H9 (cell line): ENCODE measurements at regions not wholly inside any gene's neighbourhood (a gene's known extent, or its start where the extent isn't known, plus 50 kb on each side); places are given as distances from the start of the nearest gene placed in this dataset.

Experiments used
- DNase-seq: peaks from one replicate; pipeline ENCODE4 v3.0.0-alpha.2; 2017
- H2AFZ ChIP-seq: one replicate; pipeline ENCODE4 v1.6.1; 2013; ENCODE audit warnings: mild to moderate bottlenecking, low read length, control low read depth, moderate library complexity
- H2AK5ac ChIP-seq: 2 replicates; pipeline ENCODE4 v1.6.1; 2013; ENCODE audit warnings: low read length, control low read depth, mixed read lengths; ENCODE audit not compliant: insufficient read length
- H2BK120ac ChIP-seq: one replicate; pipeline ENCODE4 v1.6.1; 2013; ENCODE audit warnings: low read depth, mild to moderate bottlenecking, low read length, control low read depth, inconsistent platforms; ENCODE audit not compliant: poor library complexity, severe bottlenecking
- H2BK12ac ChIP-seq: 2 replicates; pipeline ENCODE4 v1.6.1; 2013; ENCODE audit warnings: low read length, control low read depth, mixed read lengths, low read depth; ENCODE audit not compliant: insufficient read length
- H2BK15ac ChIP-seq: 2 replicates; pipeline ENCODE4 v1.6.1; 2013; ENCODE audit warnings: low read depth, low read length, control low read depth
- H2BK20ac ChIP-seq: one replicate; pipeline ENCODE4 v1.6.1; 2013; ENCODE audit warnings: low read depth, mild to moderate bottlenecking, low read length, control low read depth, inconsistent platforms; ENCODE audit not compliant: poor library complexity, severe bottlenecking
- H2BK5ac ChIP-seq: 2 replicates; pipeline ENCODE4 v1.6.1; 2013; ENCODE audit warnings: low read length, control low read depth, mixed read lengths; ENCODE audit not compliant: insufficient read length
- H3K14ac ChIP-seq: 2 replicates; pipeline ENCODE4 v1.6.1; 2013; ENCODE audit warnings: low read length, control low read depth; ENCODE audit not compliant: insufficient read depth
- H3K18ac ChIP-seq: 2 replicates; pipeline ENCODE4 v1.6.1; 2013; ENCODE audit warnings: low read depth, mild to moderate bottlenecking, mixed read lengths, low read length, control low read depth; ENCODE audit not compliant: insufficient read length
- H3K23ac ChIP-seq: 2 replicates; pipeline ENCODE4 v1.6.1; 2013; ENCODE audit warnings: low read length, control low read depth, mixed read lengths, low read depth; ENCODE audit not compliant: insufficient read length
- H3K23me2 ChIP-seq: 2 replicates; pipeline ENCODE4 v1.6.1; 2013; ENCODE audit warnings: low read depth, mild to moderate bottlenecking, mixed read lengths, low read length, control low read depth; ENCODE audit not compliant: insufficient read length, poor library complexity, severe bottlenecking
- H3K27ac ChIP-seq: 2 replicates; pipeline ENCODE4 v1.5.1; 2013; ENCODE audit warnings: low read length, control low read depth, mixed read lengths, low read depth; ENCODE audit not compliant: insufficient read length
- H3K27me3 ChIP-seq: 2 replicates; pipeline ENCODE4 v1.6.1; 2013; ENCODE audit warnings: low read length, control low read depth, inconsistent platforms; ENCODE audit not compliant: insufficient read depth
- H3K4ac ChIP-seq: 2 replicates; pipeline ENCODE4 v1.6.1; 2013; ENCODE audit warnings: low read depth, mild to moderate bottlenecking, control low read depth, inconsistent platforms, low read length, moderate library complexity
- H3K4me1 ChIP-seq: 2 replicates; pipeline ENCODE4 v1.6.1; 2013; ENCODE audit warnings: low read length, control low read depth, inconsistent platforms; ENCODE audit not compliant: insufficient read depth
- H3K4me2 ChIP-seq: 2 replicates; pipeline ENCODE4 v1.6.1; 2013; ENCODE audit warnings: low read length, control low read depth, mixed read lengths; ENCODE audit not compliant: insufficient read length, insufficient read depth
- H3K56ac ChIP-seq: 2 replicates; pipeline ENCODE4 v1.6.1; 2013; ENCODE audit warnings: low read depth, mild to moderate bottlenecking, mixed read lengths, low read length, control low read depth; ENCODE audit not compliant: insufficient read length
- H3K79me1 ChIP-seq: 2 replicates; pipeline ENCODE4 v1.6.1; 2013; ENCODE audit warnings: low read depth, mild to moderate bottlenecking, moderate library complexity, low read length, control low read depth, inconsistent platforms; ENCODE audit not compliant: insufficient read depth, poor library complexity, severe bottlenecking
- H3K79me2 ChIP-seq: 2 replicates; pipeline ENCODE4 v1.6.1; 2013; ENCODE audit warnings: low read length, control low read depth, inconsistent platforms; ENCODE audit not compliant: insufficient read depth
- H3K9ac ChIP-seq: 2 replicates; pipeline ENCODE4 v1.6.1; 2013; ENCODE audit warnings: low read length, control low read depth, mixed read lengths; ENCODE audit not compliant: insufficient read length; ENCODE audit errors: extremely low read depth
- H3K9me3 ChIP-seq: one replicate; pipeline ENCODE4 v1.6.1; 2013; ENCODE audit warnings: low read depth, low read length, inconsistent platforms; ENCODE audit not compliant: control insufficient read depth
- H3T11ph ChIP-seq: one replicate; pipeline ENCODE4 v1.6.1; 2013; ENCODE audit warnings: mild to moderate bottlenecking, low read length, control low read depth, inconsistent platforms
- H4K20me1 ChIP-seq: one replicate; pipeline ENCODE4 v1.6.1; 2013; ENCODE audit not compliant: control insufficient read depth, insufficient read length, insufficient read depth
- H4K5ac ChIP-seq: 2 replicates; pipeline ENCODE4 v1.6.1; 2013; ENCODE audit warnings: low read depth, mild to moderate bottlenecking, mixed read lengths, low read length, control low read depth; ENCODE audit not compliant: insufficient read length
- H4K8ac ChIP-seq: replicated peaks from 2 replicates; pipeline ENCODE4 v1.6.1; 2013; ENCODE audit warnings: low read length, control low read depth, mixed read lengths, low read depth; ENCODE audit not compliant: insufficient read length
- H4K91ac ChIP-seq: 2 replicates; pipeline ENCODE4 v1.6.1; 2013; ENCODE audit warnings: low read depth, mild to moderate bottlenecking, moderate library complexity, mixed read lengths, low read length, control low read depth; ENCODE audit not compliant: insufficient read length
- H3K27ac Mint-ChIP-seq, 3 experiments: 2 replicates in 2 of 3; 3 replicates in 1 of 3; pipeline ENCODE4 v1.8.0; 2020 to 2021; ENCODE audit warnings: mixed read lengths in 3 of 3, mild to moderate bottlenecking in 1 of 3, moderate library complexity in 1 of 3
- H3K27me3 Mint-ChIP-seq: 2 replicates; pipeline ENCODE4 v1.8.0; 2021; ENCODE audit warnings: low read depth, mild to moderate bottlenecking, moderate library complexity, mixed read lengths
- H3K36me3 Mint-ChIP-seq, 3 experiments: 2 replicates in 2 of 3; 3 replicates in 1 of 3; pipeline ENCODE4 v1.8.0; 2020 to 2021; ENCODE audit warnings: low read depth in 3 of 3, mixed read lengths in 3 of 3; ENCODE audit not compliant: insufficient read depth in 1 of 3
- H3K4me1 Mint-ChIP-seq, 2 experiments: 2 replicates each; pipeline ENCODE4 v1.8.0; 2020; ENCODE audit warnings: mixed read lengths in 2 of 2
- H3K4me3 Mint-ChIP-seq, 2 experiments: 2 replicates in 1 of 2; 3 replicates in 1 of 2; pipeline ENCODE4 v1.8.0; 2020 to 2021; ENCODE audit warnings: mild to moderate bottlenecking in 2 of 2, mixed read lengths in 2 of 2, moderate library complexity in 1 of 2
- H3K9me3 Mint-ChIP-seq, 2 experiments: 2 replicates in 1 of 2; 3 replicates in 1 of 2; pipeline ENCODE4 v1.8.0; 2020; ENCODE audit warnings: mild to moderate bottlenecking in 2 of 2, mixed read lengths in 2 of 2, moderate library complexity in 1 of 2
- CTCF ChIP-seq: fragments of 200-600 bp; sonication (generic); conservative IDR thresholded peaks from 3 replicates; pipeline ENCODE4 v1.8.0; 2021; ENCODE audit warnings: antibody characterized with exemption, mild to moderate bottlenecking
- WGBS: extraction: QIAGEN DNeasy Blood & Tissue Kit; methylation state at CpG from one replicate; pipeline ENCODE4 v1.1.7; 2013; ENCODE audit warnings: missing lambda C conversion rate, low lambda C conversion rate, mixed read lengths; ENCODE audit not compliant: insufficient read length; ENCODE audit errors: extremely low coverage; 5-methylcytosine and 5-hydroxymethylcytosine counted together

- Histone ChIP-seq H2BK120ac (no peak overlapping the region), H3K27ac (no peak overlapping the region), H3K79me1 (no peaks in the 10 kb centered on the region), H3K4me1 (no peaks in the 10 kb centered on the region; the same call in none of the 2 replicates), H3K4me2 (no peak overlapping the region), H4K20me1 (no peaks in the 10 kb centered on the region), H3K9ac (no peak overlapping the region), H3K23me2 (no peaks in the 10 kb centered on the region), H2AK5ac (no peak overlapping the region), H3K27me3 (no peaks in the 10 kb centered on the region), H3T11ph (no peak overlapping the region), H4K8ac (no peak overlapping the region), H2BK5ac (no peak overlapping the region), H3K4ac (no peak overlapping the region), H4K5ac (no peak overlapping the region), H3K56ac (no peak overlapping the region), H2BK15ac (no peak overlapping the region), H3K23ac (no peak overlapping the region), H3K79me2 (no peaks in the 10 kb centered on the region), H3K18ac (no peak overlapping the region), H3K14ac (0 out of 2 replicates have a peak overlapping the region, but pooled peaks have one; percentile 60), H4K91ac (no peak overlapping the region), H2AFZ (no peak overlapping the region), H3K9me3 (no peaks in the 10 kb centered on the region), H2BK20ac (no peak overlapping the region), H2BK12ac (no peak overlapping the region)
- no peaks in the 10 kb centered on the region for H3K9me3 Mint-ChIP-seq
- TF ChIP-seq CTCF: peak; percentile 53
- peaks cover 16% of the 10 kb centered on the region for H3K27me3 Mint-ChIP-seq
- no CpG with 5 or more reads among the region's 16 CpGs for WGBS
- H3K27ac Mint-ChIP-seq: no peak overlapping the region
- H3K36me3 Mint-ChIP-seq: no peaks in the 10 kb centered on the region
- no peak overlapping the region for H3K4me3 Mint-ChIP-seq
- DNase-seq: peak; percentile 67
- H3K4me1 Mint-ChIP-seq: peaks cover 14 to 15% of the 10 kb centered on the region in 2 experiments
These were observed 568.6 kb upstream of the CADM1 start for GRCh38 chr11:116072601-116073410.
